ENCODE measurements at regions not wholly inside any gene's neighbourhood (a gene's known extent, or its start where the extent isn't known, plus 50 kb on each side); places are given as distances from the start of the nearest gene placed in this dataset.

DNA sequence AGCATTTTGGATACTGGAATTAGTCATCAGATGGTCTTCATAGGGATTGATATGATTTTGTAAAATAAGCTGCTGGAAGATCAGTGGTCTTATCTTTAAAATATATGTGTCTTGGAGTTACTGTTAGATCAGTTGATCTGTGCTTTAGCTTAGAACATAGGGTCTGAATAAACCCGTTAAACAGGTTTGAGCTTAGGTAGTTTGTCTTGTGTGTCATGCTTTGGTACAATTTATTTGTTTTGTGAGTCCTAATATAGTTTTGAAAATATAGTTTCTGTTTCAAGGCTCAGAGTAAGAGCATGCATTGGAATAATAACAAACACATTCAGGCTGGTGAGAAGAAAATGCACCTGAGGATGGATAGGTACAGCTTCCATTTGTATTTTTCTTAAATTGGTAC lies 505.0 kb downstream of the SLC16A7 start:
- no peak for DNase-seq (ENCODE audit: extremely low read depth, low read depth)
- no peak overlapping the region for H3K4me3 ChIP-seq (replicated peaks; ENCODE audit: low read depth, low read length)
- TF ChIP-seq CTCF (IDR thresholded peaks at IDR 0.05; ENCODE audit: low read depth, low read length, missing control alignments): no peak

DNA sequence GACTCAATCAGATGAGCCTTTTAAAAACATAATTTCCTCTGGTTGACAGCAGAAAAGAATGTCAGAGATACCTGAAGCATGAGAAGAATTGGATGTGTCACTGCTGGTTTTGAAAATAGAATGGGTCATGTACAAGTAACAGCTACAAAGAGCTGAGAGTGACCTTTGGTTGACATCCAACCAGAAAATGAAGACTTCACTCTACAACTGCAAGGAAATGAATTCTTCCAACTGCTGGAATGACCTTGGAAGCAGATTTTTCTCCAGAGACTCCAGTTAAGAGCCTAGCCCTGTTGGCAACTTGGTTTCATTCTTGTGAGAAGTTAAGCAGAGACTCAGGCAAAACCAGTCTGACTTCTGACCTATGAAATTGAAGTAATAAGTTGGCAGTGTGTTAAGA lies 505.9 kb downstream of the SLC16A7 start:
- H3K4me3 ChIP-seq (replicated peaks; ENCODE audit: low read depth, low read length): no peak overlapping the region
- TF ChIP-seq CTCF (IDR thresholded peaks at IDR 0.05; ENCODE audit: low read depth, low read length, missing control alignments): no peak
- no peak for DNase-seq (ENCODE audit: extremely low read depth, low read depth)

GRCh38 chr12:60106214-60106613 lies 510.4 kb downstream of the SLC16A7 start:
- no peak overlapping the region for H3K4me3 ChIP-seq (replicated peaks; ENCODE audit: low read depth, low read length)
- peak; percentile 17 for DNase-seq (ENCODE audit: extremely low read depth, low read depth)
- TF ChIP-seq CTCF (IDR thresholded peaks at IDR 0.05; ENCODE audit: low read depth, low read length, missing control alignments): no peak

DNA sequence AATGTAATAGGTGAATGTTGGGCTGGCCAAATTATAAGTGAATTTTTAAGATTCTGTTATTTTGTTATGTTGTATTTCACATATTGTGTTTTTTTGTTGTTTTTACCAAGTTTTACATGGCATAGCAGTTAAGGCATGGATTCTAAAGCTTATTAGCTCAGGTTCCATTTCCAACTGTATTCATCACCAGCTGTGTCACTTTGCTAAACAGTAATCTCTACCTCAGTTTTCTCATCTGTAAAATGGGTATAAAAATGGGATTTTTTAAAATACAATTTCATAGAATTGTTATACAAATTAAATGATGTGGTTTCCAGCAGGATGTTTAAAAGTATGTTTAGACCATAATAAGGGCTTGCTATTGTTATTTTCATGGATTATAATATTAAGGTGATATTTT lies 512.2 kb downstream of the SLC16A7 start:
- DNase-seq (ENCODE audit: extremely low read depth, low read depth): no peak
- no peak for TF ChIP-seq CTCF (IDR thresholded peaks at IDR 0.05; ENCODE audit: low read depth, low read length, missing control alignments)

GRCh38 chr12:60112063-60112462 lies 516.2 kb downstream of the SLC16A7 start:
- no peak overlapping the region for H3K4me3 ChIP-seq (replicated peaks; ENCODE audit: low read depth, low read length)
- no peak for DNase-seq (ENCODE audit: extremely low read depth, low read depth)
- no peak for TF ChIP-seq CTCF (IDR thresholded peaks at IDR 0.05; ENCODE audit: low read depth, low read length, missing control alignments)

More for the DNA sequence above, 512.2 kb downstream of the SLC16A7 start:
- no peak overlapping the region for H3K4me3 ChIP-seq (replicated peaks; ENCODE audit: low read depth, low read length)

- DNase-seq (ENCODE audit: extremely low read depth, low read depth): no peak
- no peak overlapping the region for H3K4me3 ChIP-seq (replicated peaks; ENCODE audit: low read depth, low read length)
- no peak for TF ChIP-seq CTCF (IDR thresholded peaks at IDR 0.05; ENCODE audit: low read depth, low read length, missing control alignments)
These were observed 516.9 kb downstream of the SLC16A7 start for GRCh38 chr12:60112763-60113162.

- DNase-seq (ENCODE audit: extremely low read depth, low read depth): no peak
- no peak overlapping the region for H3K4me3 ChIP-seq (replicated peaks; ENCODE audit: low read depth, low read length)
- no peak for TF ChIP-seq CTCF (IDR thresholded peaks at IDR 0.05; ENCODE audit: low read depth, low read length, missing control alignments)
These were observed 518.3 kb downstream of the SLC16A7 start for GRCh38 chr12:60114169-60114568.

All from HFF-Myc (cell line).